Smooth muscle cell (in vitro differentiated cells): ENCODE measurements at regions not wholly inside any gene's neighbourhood (a gene's known extent, or its start where the extent isn't known, plus 50 kb on each side); places are given as distances from the start of the nearest gene placed in this dataset.

Experiments
- DNase-seq: peaks from one replicate; lab custom pipeline; 2025; ENCODE audit not compliant: unreplicated experiment; lab: John Stamatoyannopoulos, UW
- H2AFZ ChIP-seq: fragments of 200-600 bp; sonication (generic); 2 replicates; pipeline ENCODE4 v1.6.0; 2016; ENCODE audit warnings: antibody characterized with exemption, low read depth, mild to moderate bottlenecking
- H3F3A ChIP-seq: fragments of 200-600 bp; sonication (generic); 2 replicates; pipeline ENCODE4 v1.6.0; 2017; ENCODE audit warnings: antibody characterized with exemption, low read depth
- H3K27ac ChIP-seq: fragments of 200-600 bp; sonication (generic); 2 replicates; pipeline ENCODE4 v1.5.1; 2016; ENCODE audit warnings: low read depth, mild to moderate bottlenecking
- H3K27me3 ChIP-seq: fragments of 200-600 bp; sonication (generic); 2 replicates; pipeline ENCODE4 v1.6.1; 2016; ENCODE audit warnings: low read depth, mild to moderate bottlenecking
- H3K36me3 ChIP-seq: fragments of 200-600 bp; sonication (generic); 2 replicates; pipeline ENCODE4 v1.5.1; 2016; ENCODE audit warnings: low read depth
- H3K4me1 ChIP-seq: fragments of 200-600 bp; sonication (generic); 2 replicates; pipeline ENCODE4 v1.5.1; 2016; ENCODE audit warnings: low read depth
- H3K4me2 ChIP-seq: fragments of 200-600 bp; sonication (generic); 2 replicates; pipeline ENCODE4 v1.6.0; 2016; ENCODE audit warnings: mild to moderate bottlenecking
- H3K4me3 ChIP-seq: fragments of 200-600 bp; sonication (generic); 2 replicates; pipeline ENCODE4 v1.5.1; 2016; ENCODE audit warnings: mild to moderate bottlenecking
- H3K79me2 ChIP-seq: fragments of 200-600 bp; sonication (generic); 2 replicates; pipeline ENCODE4 v1.6.0; 2016; ENCODE audit warnings: low read depth, mild to moderate bottlenecking
- H3K9ac ChIP-seq: fragments of 200-600 bp; sonication (generic); 2 replicates; pipeline ENCODE4 v1.6.0; 2016; ENCODE audit warnings: low read depth
- H3K9me3 ChIP-seq: fragments of 200-600 bp; sonication (generic); replicated peaks from 2 replicates; pipeline ENCODE4 v1.5.1; 2016; ENCODE audit warnings: low read depth
- H4K20me1 ChIP-seq: fragments of 200-600 bp; sonication (generic); 2 replicates; pipeline ENCODE4 v1.6.0; 2016; ENCODE audit warnings: low read depth
- CTCF ChIP-seq: fragments of 200-600 bp; sonication (generic); IDR thresholded peaks from 2 replicates; pipeline ENCODE4 v1.5.1; 2017; ENCODE audit warnings: borderline replicate concordance, mild to moderate bottlenecking, antibody characterized with exemption; ENCODE audit not compliant: insufficient read depth, poor library complexity, severe bottlenecking
- WGBS: methylation state at CpG from one replicate; pipeline ENCODE4 v1.1.7; 2016; ENCODE audit warnings: low lambda C conversion rate; 5-methylcytosine and 5-hydroxymethylcytosine counted together

GRCh38 chr1:95180371-95180770 lies 53.6 kb upstream of the RWDD3 start:
- Histone ChIP-seq H3K27me3 (no peaks in the 10 kb centered on the region), H3F3A (no peaks in the 10 kb centered on the region), H3K9ac (no peak overlapping the region), H3K4me1 (no peaks in the 10 kb centered on the region), H3K4me3 (no peak overlapping the region), H3K27ac (no peak overlapping the region), H3K9me3 (no peaks in the 10 kb centered on the region), H2AFZ (no peak overlapping the region), H4K20me1 (no peaks in the 10 kb centered on the region), H3K4me2 (no peak overlapping the region), H3K79me2 (no peaks in the 10 kb centered on the region), H3K36me3 (no peaks in the 10 kb centered on the region)
- WGBS, result 90% methylated on average over 2 of the region's 2 CpGs
- no peak for TF ChIP-seq CTCF
- DNase-seq, result no peak

DNA sequence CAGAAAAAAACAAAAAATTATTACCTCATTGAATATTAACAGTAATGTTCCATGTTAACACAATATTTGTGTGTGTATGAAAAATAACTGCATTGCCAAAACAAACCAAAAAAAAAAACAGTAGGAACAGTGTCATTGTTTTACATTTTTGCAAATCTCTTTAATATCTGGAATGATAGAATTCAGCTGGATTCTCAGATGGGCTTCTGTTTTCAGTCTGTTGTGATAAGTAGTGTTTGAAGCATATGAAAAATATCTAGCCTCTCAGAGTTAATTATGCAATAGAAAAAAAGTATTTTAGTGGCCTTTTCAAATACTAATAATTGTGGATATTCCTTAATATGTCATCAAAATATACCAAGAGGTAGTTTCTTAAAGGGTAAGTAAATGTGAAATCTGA lies 52.9 kb upstream of the RWDD3 start:
- no peak for DNase-seq
- Histone ChIP-seq H3K9ac (no peak overlapping the region), H3K4me2 (no peak overlapping the region), H2AFZ (no peak overlapping the region), H3K9me3 (no peaks in the 10 kb centered on the region), H3K27me3 (no peaks in the 10 kb centered on the region), H3K27ac (no peak overlapping the region), H4K20me1 (no peaks in the 10 kb centered on the region), H3K36me3 (no peaks in the 10 kb centered on the region), H3K4me1 (no peaks in the 10 kb centered on the region), H3K4me3 (no peak overlapping the region), H3F3A (no peaks in the 10 kb centered on the region), H3K79me2 (no peaks in the 10 kb centered on the region)
- TF ChIP-seq CTCF, result no peak

DNA sequence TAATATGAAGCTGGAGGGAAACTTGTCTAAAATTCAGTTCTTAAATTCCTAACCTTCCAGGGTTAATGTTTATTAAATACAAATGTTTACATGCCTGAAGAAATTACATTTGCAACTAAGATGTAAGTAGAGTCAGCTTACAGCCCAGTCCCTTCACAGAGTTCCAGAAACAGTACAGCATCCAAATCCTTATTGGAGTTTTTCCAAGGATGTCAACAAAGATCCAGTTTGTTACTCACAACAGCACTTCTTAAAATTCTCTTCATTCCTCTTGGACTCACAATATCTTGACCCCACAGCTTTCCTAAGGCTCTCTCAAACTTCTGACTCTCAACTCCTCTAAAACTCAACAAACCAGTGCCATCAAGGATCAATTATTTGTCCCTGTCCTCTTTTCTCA lies 50.1 kb upstream of the RWDD3 start:
- Histone ChIP-seq H3K4me2 (no peak overlapping the region), H4K20me1 (no peaks in the 10 kb centered on the region), H3K27ac (no peak overlapping the region), H3F3A (no peaks in the 10 kb centered on the region), H2AFZ (no peak overlapping the region), H3K36me3 (no peaks in the 10 kb centered on the region), H3K4me3 (no peak overlapping the region), H3K9ac (no peak overlapping the region), H3K4me1 (no peaks in the 10 kb centered on the region), H3K79me2 (no peaks in the 10 kb centered on the region), H3K9me3 (no peaks in the 10 kb centered on the region), H3K27me3 (no peaks in the 10 kb centered on the region)
- TF ChIP-seq CTCF, result no peak
- DNase-seq, result no peak
